ENCODE measurements at regions not wholly inside any gene's neighbourhood (a gene's known extent, or its start where the extent isn't known, plus 50 kb on each side); places are given as distances from the start of the nearest gene placed in this dataset.
"Not testable (repeated sequence)": the region's sequence is repeated elsewhere in the genome, so short reads cannot be mapped to it uniquely, and the experiment has no call there.

GRCh38 chr3:166660962-166661361 lies 719.1 kb downstream of the ZBBX start:
- Histone ChIP-seq H3K4me3 (ENCODE audit: low read depth in 1 of 2, low read length in 2 of 2) (no peak overlapping the region), H3K36me3 (ENCODE audit: control insufficient read depth in 1 of 2, insufficient read depth in 2 of 2, low read length in 2 of 2) (no peaks in the 10 kb centered on the region), H3K27ac (ENCODE audit: low read length) (no peak overlapping the region), H3K9me3 (ENCODE audit: control insufficient read depth in 1 of 2, low read length in 2 of 2) (peaks cover 0 to 23% of the 10 kb centered on the region in 2 donors), H3K27me3 (ENCODE audit: low read depth, low read length) (no peaks in the 10 kb centered on the region), H3K4me1 (ENCODE audit: control insufficient read depth in 1 of 2, insufficient read depth in 2 of 2, low read length in 2 of 2) (no peaks in the 10 kb centered on the region)

GRCh38 chr3:166637984-166638530 lies 742.0 kb downstream of the ZBBX start:
- no peak overlapping the region for H3K4me3 ChIP-seq (ENCODE audit: low read depth in 1 of 2, low read length in 2 of 2)
- H3K36me3 ChIP-seq (ENCODE audit: control insufficient read depth in 1 of 2, insufficient read depth in 2 of 2, low read length in 2 of 2), result no peaks in the 10 kb centered on the region
- H3K27me3 ChIP-seq (ENCODE audit: low read depth, low read length), result no peaks in the 10 kb centered on the region
- H3K4me1 ChIP-seq (ENCODE audit: control insufficient read depth in 1 of 2, insufficient read depth in 2 of 2, low read length in 2 of 2), result no peaks in the 10 kb centered on the region
- H3K9me3 ChIP-seq (ENCODE audit: control insufficient read depth in 1 of 2, low read length in 2 of 2), result no peaks in the 10 kb centered on the region
- no peak overlapping the region for H3K27ac ChIP-seq (ENCODE audit: low read length)

GRCh38 chr3:166634091-166634746 lies 745.9 kb downstream of the ZBBX start:
- Histone ChIP-seq H3K27ac (ENCODE audit: low read length) (no peak overlapping the region), H3K36me3 (ENCODE audit: control insufficient read depth in 1 of 2, insufficient read depth in 2 of 2, low read length in 2 of 2) (no peaks in the 10 kb centered on the region), H3K27me3 (ENCODE audit: low read depth, low read length) (no peaks in the 10 kb centered on the region), H3K9me3 (ENCODE audit: control insufficient read depth in 1 of 2, low read length in 2 of 2) (no peaks in the 10 kb centered on the region), H3K4me1 (ENCODE audit: control insufficient read depth in 1 of 2, insufficient read depth in 2 of 2, low read length in 2 of 2) (no peaks in the 10 kb centered on the region), H3K4me3 (ENCODE audit: low read depth in 1 of 2, low read length in 2 of 2) (no peak overlapping the region)

GRCh38 chr3:166630190-166630589 lies 749.9 kb downstream of the ZBBX start:
- no peak overlapping the region for H3K27ac ChIP-seq (ENCODE audit: low read length)
- no peaks in the 10 kb centered on the region for H3K36me3 ChIP-seq (ENCODE audit: control insufficient read depth in 1 of 2, insufficient read depth in 2 of 2, low read length in 2 of 2)
- H3K9me3 ChIP-seq (ENCODE audit: control insufficient read depth in 1 of 2, low read length in 2 of 2), result no peaks in the 10 kb centered on the region
- H3K27me3 ChIP-seq (ENCODE audit: low read depth, low read length), result no peaks in the 10 kb centered on the region
- no peak overlapping the region for H3K4me3 ChIP-seq (ENCODE audit: low read depth in 1 of 2, low read length in 2 of 2)
- no peaks in the 10 kb centered on the region for H3K4me1 ChIP-seq (ENCODE audit: control insufficient read depth in 1 of 2, insufficient read depth in 2 of 2, low read length in 2 of 2)

GRCh38 chr3:166613365-166613764 lies 766.7 kb downstream of the ZBBX start:
- no peak overlapping the region for H3K4me3 ChIP-seq (ENCODE audit: low read depth in 1 of 2, low read length in 2 of 2)

GRCh38 chr3:166612761-166613160 lies 767.3 kb downstream of the ZBBX start:
- H3K9me3 ChIP-seq (ENCODE audit: control insufficient read depth in 1 of 2, low read length in 2 of 2); H3K4me1 ChIP-seq (ENCODE audit: control insufficient read depth in 1 of 2, insufficient read depth in 2 of 2, low read length in 2 of 2); H3K4me3 ChIP-seq (ENCODE audit: low read depth in 1 of 2, low read length in 2 of 2); H3K27ac ChIP-seq (ENCODE audit: low read length); H3K27me3 ChIP-seq (ENCODE audit: low read depth, low read length); H3K36me3 ChIP-seq (ENCODE audit: control insufficient read depth in 1 of 2, insufficient read depth in 2 of 2, low read length in 2 of 2): not testable (repeated sequence)

More at GRCh38 chr3:166613365-166613764, 766.7 kb downstream of the ZBBX start:
- Histone ChIP-seq H3K27me3 (ENCODE audit: low read depth, low read length) (no peaks in the 10 kb centered on the region), H3K36me3 (ENCODE audit: control insufficient read depth in 1 of 2, insufficient read depth in 2 of 2, low read length in 2 of 2) (no peaks in the 10 kb centered on the region), H3K4me1 (ENCODE audit: control insufficient read depth in 1 of 2, insufficient read depth in 2 of 2, low read length in 2 of 2) (no peaks in the 10 kb centered on the region), H3K9me3 (ENCODE audit: control insufficient read depth in 1 of 2, low read length in 2 of 2) (peaks cover 0 to 5% of the 10 kb centered on the region in 2 donors), H3K27ac (ENCODE audit: low read length) (no peak overlapping the region)

- no peaks in the 10 kb centered on the region for H3K9me3 ChIP-seq (ENCODE audit: control insufficient read depth in 1 of 2, low read length in 2 of 2)
- H3K4me1 ChIP-seq (ENCODE audit: control insufficient read depth in 1 of 2, insufficient read depth in 2 of 2, low read length in 2 of 2), result no peaks in the 10 kb centered on the region
- H3K36me3 ChIP-seq (ENCODE audit: control insufficient read depth in 1 of 2, insufficient read depth in 2 of 2, low read length in 2 of 2), result no peaks in the 10 kb centered on the region
- no peak overlapping the region for H3K27ac ChIP-seq (ENCODE audit: low read length)
- H3K4me3 ChIP-seq (ENCODE audit: low read depth in 1 of 2, low read length in 2 of 2), result no peak overlapping the region
- H3K27me3 ChIP-seq (ENCODE audit: low read depth, low read length), result no peaks in the 10 kb centered on the region
Observed at GRCh38 chr3:166607933-166608521, 770.8 kb upstream of the BCHE start.

GRCh38 chr3:166606988-166607387 lies 769.8 kb upstream of the BCHE start:
- no peaks in the 10 kb centered on the region for H3K36me3 ChIP-seq (ENCODE audit: control insufficient read depth in 1 of 2, insufficient read depth in 2 of 2, low read length in 2 of 2)
- H3K4me1 ChIP-seq (ENCODE audit: control insufficient read depth in 1 of 2, insufficient read depth in 2 of 2, low read length in 2 of 2), result no peaks in the 10 kb centered on the region
- H3K27me3 ChIP-seq (ENCODE audit: low read depth, low read length), result no peaks in the 10 kb centered on the region
- H3K4me3 ChIP-seq (ENCODE audit: low read depth in 1 of 2, low read length in 2 of 2), result no peak overlapping the region
- no peaks in the 10 kb centered on the region for H3K9me3 ChIP-seq (ENCODE audit: control insufficient read depth in 1 of 2, low read length in 2 of 2)
- H3K27ac ChIP-seq (ENCODE audit: low read length), result no peak overlapping the region

- Histone ChIP-seq H3K4me3 (ENCODE audit: low read depth in 1 of 2, low read length in 2 of 2) (no peak overlapping the region), H3K36me3 (ENCODE audit: control insufficient read depth in 1 of 2, insufficient read depth in 2 of 2, low read length in 2 of 2) (no peaks in the 10 kb centered on the region), H3K4me1 (ENCODE audit: control insufficient read depth in 1 of 2, insufficient read depth in 2 of 2, low read length in 2 of 2) (no peaks in the 10 kb centered on the region), H3K9me3 (ENCODE audit: control insufficient read depth in 1 of 2, low read length in 2 of 2) (no peaks in the 10 kb centered on the region), H3K27ac (ENCODE audit: low read length) (no peak overlapping the region), H3K27me3 (ENCODE audit: low read depth, low read length) (no peaks in the 10 kb centered on the region)
Observed at GRCh38 chr3:166593776-166594175, 756.6 kb upstream of the BCHE start.

- Histone ChIP-seq H3K4me3 (ENCODE audit: low read depth in 1 of 2, low read length in 2 of 2) (no peak overlapping the region), H3K27me3 (ENCODE audit: low read depth, low read length) (no peaks in the 10 kb centered on the region), H3K36me3 (ENCODE audit: control insufficient read depth in 1 of 2, insufficient read depth in 2 of 2, low read length in 2 of 2) (no peaks in the 10 kb centered on the region), H3K4me1 (ENCODE audit: control insufficient read depth in 1 of 2, insufficient read depth in 2 of 2, low read length in 2 of 2) (no peaks in the 10 kb centered on the region), H3K27ac (ENCODE audit: low read length) (no peak overlapping the region), H3K9me3 (ENCODE audit: control insufficient read depth in 1 of 2, low read length in 2 of 2) (no peaks in the 10 kb centered on the region)
Observed at GRCh38 chr3:166582236-166582635, 745.0 kb upstream of the BCHE start.

GRCh38 chr3:166580561-166580960 lies 743.3 kb upstream of the BCHE start:
- Histone ChIP-seq H3K27me3 (ENCODE audit: low read depth, low read length) (no peaks in the 10 kb centered on the region), H3K4me1 (ENCODE audit: control insufficient read depth in 1 of 2, insufficient read depth in 2 of 2, low read length in 2 of 2) (no peaks in the 10 kb centered on the region), H3K27ac (ENCODE audit: low read length) (no peak overlapping the region), H3K9me3 (ENCODE audit: control insufficient read depth in 1 of 2, low read length in 2 of 2) (no peaks in the 10 kb centered on the region), H3K36me3 (ENCODE audit: control insufficient read depth in 1 of 2, insufficient read depth in 2 of 2, low read length in 2 of 2) (no peaks in the 10 kb centered on the region), H3K4me3 (ENCODE audit: low read depth in 1 of 2, low read length in 2 of 2) (no peak overlapping the region)

- H3K4me1 ChIP-seq (ENCODE audit: control insufficient read depth in 1 of 2, insufficient read depth in 2 of 2, low read length in 2 of 2), result no peaks in the 10 kb centered on the region
- no peak overlapping the region for H3K27ac ChIP-seq (ENCODE audit: low read length)
- no peak overlapping the region for H3K4me3 ChIP-seq (ENCODE audit: low read depth in 1 of 2, low read length in 2 of 2)
- H3K36me3 ChIP-seq (ENCODE audit: control insufficient read depth in 1 of 2, insufficient read depth in 2 of 2, low read length in 2 of 2), result no peaks in the 10 kb centered on the region
- H3K27me3 ChIP-seq (ENCODE audit: low read depth, low read length), result no peaks in the 10 kb centered on the region
- H3K9me3 ChIP-seq (ENCODE audit: control insufficient read depth in 1 of 2, low read length in 2 of 2), result no peaks in the 10 kb centered on the region
Observed at GRCh38 chr3:166575161-166575560, 737.9 kb upstream of the BCHE start.

Measured in muscle layer of duodenum (tissue), 2 donors.